ENCODE measurements at regions not wholly inside any gene's neighbourhood (a gene's known extent, or its start where the extent isn't known, plus 50 kb on each side); places are given as distances from the start of the nearest gene placed in this dataset.

GRCh38 chr6:27679308-27679963, 206.5 kb upstream of the ZNF184 start:
- TF ChIP-seq POLR2A (IDR thresholded peaks at IDR 0.05; ENCODE audit: low read depth, low read length) = no peak
- no peak for TF ChIP-seq BHLHE40 (IDR thresholded peaks at IDR 0.05; ENCODE audit: low read depth, low read length)
- TF ChIP-seq CEBPB (IDR thresholded peaks at IDR 0.05; ENCODE audit: low read depth, low read length) = no peak
- TF ChIP-seq RAD21 (IDR thresholded peaks at IDR 0.05; ENCODE audit: low read length) = no peak
- no peak for TF ChIP-seq CTCF (conservative IDR thresholded peaks at IDR 0.05; ENCODE audit: low read depth, low read length)
- no peak for TF ChIP-seq RFX5 (IDR thresholded peaks at IDR 0.05; ENCODE audit: low read depth, low read length)
- TF ChIP-seq, protein P1, sequence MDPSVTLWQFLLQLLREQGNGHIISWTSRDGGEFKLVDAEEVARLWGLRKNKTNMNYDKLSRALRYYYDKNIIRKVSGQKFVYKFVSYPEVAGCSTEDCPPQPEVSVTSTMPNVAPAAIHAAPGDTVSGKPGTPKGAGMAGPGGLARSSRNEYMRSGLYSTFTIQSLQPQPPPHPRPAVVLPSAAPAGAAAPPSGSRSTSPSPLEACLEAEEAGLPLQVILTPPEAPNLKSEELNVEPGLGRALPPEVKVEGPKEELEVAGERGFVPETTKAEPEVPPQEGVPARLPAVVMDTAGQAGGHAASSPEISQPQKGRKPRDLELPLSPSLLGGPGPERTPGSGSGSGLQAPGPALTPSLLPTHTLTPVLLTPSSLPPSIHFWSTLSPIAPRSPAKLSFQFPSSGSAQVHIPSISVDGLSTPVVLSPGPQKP (IDR thresholded peaks at IDR 0.05; ENCODE audit: borderline replicate concordance, low read depth, low read length) = no peak
- no peak for TF ChIP-seq MAZ (IDR thresholded peaks at IDR 0.05; ENCODE audit: borderline replicate concordance, low read depth, low read length)
- no peak for TF ChIP-seq USF2 (IDR thresholded peaks at IDR 0.05; ENCODE audit: low read depth, low read length)
- no peak for TF ChIP-seq MXI1 (IDR thresholded peaks at IDR 0.05; ENCODE audit: borderline replicate concordance, low read depth, low read length)

Measured in IMR-90 (cell line).